OCI-LY7 (cell line): ENCODE measurements at regions not wholly inside any gene's neighbourhood (a gene's known extent, or its start where the extent isn't known, plus 50 kb on each side); places are given as distances from the start of the nearest gene placed in this dataset.

Source experiments
- BruUV-seq: library from RNA; stranded (reverse); fragments of 400-500 nt; replicated peaks from 2 replicates; lab custom pipeline; 2021; lab: Mats Ljungman, UMichigan
- CTCF ChIA-PET: fragments of 300-600 bp; sonication (Branson Sonifier 250); formaldehyde crosslinking; loops from one replicate; lab custom pipeline; 2022; ENCODE audit warnings: antibody characterized with exemption; ENCODE audit not compliant: unreplicated experiment; lab: Charles Lee
- POLR2A ChIA-PET: fragments of 300-600 bp; sonication (Branson Sonifier 250); formaldehyde crosslinking; loops from one replicate; lab custom pipeline; 2022; ENCODE audit warnings: antibody characterized with exemption; lab: Charles Lee
- DNase-seq: peaks from one replicate; pipeline ENCODE4 v3.0.0-alpha.2; 2015; ENCODE audit warnings: low spot score
- H2AFZ ChIP-seq: fragments of 200-600 bp; sonication (generic), shearing (Covaris generic); 2 replicates; pipeline ENCODE4 v1.6.1; 2014; ENCODE audit warnings: mild to moderate bottlenecking, antibody characterized with exemption, low read length, moderate library complexity
- H3K27ac ChIP-seq: fragments of 200-600 bp; sonication (generic); 2 replicates; pipeline ENCODE4 v1.5.1; 2014; ENCODE audit warnings: mixed run types, low read depth, mild to moderate bottlenecking, moderate library complexity, low read length, inconsistent platforms; ENCODE audit not compliant: poor library complexity, severe bottlenecking
- H3K36me3 ChIP-seq: fragments of 200-600 bp; sonication (generic); 2 replicates; pipeline ENCODE4 v1.6.1; 2014; ENCODE audit warnings: mild to moderate bottlenecking, antibody characterized with exemption, low read length, moderate library complexity, mixed read lengths; ENCODE audit not compliant: insufficient read depth
- H3K4me1 ChIP-seq: fragments of 200-600 bp; sonication (generic); 2 replicates; pipeline ENCODE4 v1.5.1; 2014; ENCODE audit warnings: mild to moderate bottlenecking, low read length; ENCODE audit not compliant: insufficient read depth, poor library complexity, severe bottlenecking
- H3K4me2 ChIP-seq: fragments of 200-600 bp; sonication (generic); 2 replicates; pipeline ENCODE4 v1.6.1; 2014; ENCODE audit warnings: mild to moderate bottlenecking, low read length
- H3K4me3 ChIP-seq: fragments of 200-600 bp; sonication (generic); 2 replicates; pipeline ENCODE4 v1.5.1; 2014; ENCODE audit warnings: mild to moderate bottlenecking, low read depth, low read length; ENCODE audit not compliant: poor library complexity, severe bottlenecking
- H3K79me2 ChIP-seq: fragments of 200-600 bp; sonication (generic); 2 replicates; pipeline ENCODE4 v1.6.1; 2016; ENCODE audit warnings: low read depth, mild to moderate bottlenecking, low read length, moderate library complexity, mixed read lengths; ENCODE audit not compliant: insufficient read depth
- H3K9me2 ChIP-seq: fragments of 200-600 bp; sonication (generic); 2 replicates; pipeline ENCODE4 v1.6.1; 2016; ENCODE audit warnings: mild to moderate bottlenecking, low read length, mixed read lengths; ENCODE audit not compliant: insufficient read depth
- H3K9me3 ChIP-seq: fragments of 200-600 bp; sonication (generic); 2 replicates; pipeline ENCODE4 v1.6.1; 2014; ENCODE audit warnings: mild to moderate bottlenecking, mixed run types, low read length, mixed read lengths
- H4K20me1 ChIP-seq: fragments of 200-600 bp; sonication (generic); 2 replicates; pipeline ENCODE4 v1.6.1; 2014; ENCODE audit warnings: mild to moderate bottlenecking, antibody characterized with exemption, low read length, moderate library complexity, mixed read lengths; ENCODE audit not compliant: insufficient read depth
- CTCF ChIP-seq: fragments of 200-600 bp; sonication (generic); conservative IDR thresholded peaks from 2 replicates; pipeline ENCODE4 v1.5.1; 2014; ENCODE audit warnings: mild to moderate bottlenecking, antibody characterized with exemption, low read length, moderate library complexity, mixed read lengths
- EZH2phosphoT487 ChIP-seq: fragments of 200-600 bp; sonication (generic); IDR thresholded peaks from 2 replicates; pipeline ENCODE4 v1.6.1; 2018; ENCODE audit warnings: low read depth, borderline replicate concordance, mild to moderate bottlenecking, mixed run types, antibody characterized with exemption, low read length, moderate library complexity, mixed read lengths
- intact Hi-C: fragments of 100-400 bp; cut with micrococcal nuclease; formaldehyde crosslinking; loops from one replicate; pipeline ENCODE4 v1.10.0; 2022; ENCODE audit not compliant: unreplicated experiment

- Histone ChIP-seq H3K27ac (no peak overlapping the region), H2AFZ (no peak overlapping the region), H3K79me2 (no peaks in the 10 kb centered on the region), H4K20me1 (no peaks in the 10 kb centered on the region), H3K4me3 (no peak overlapping the region), H3K9me3 (no peaks in the 10 kb centered on the region), H3K4me1 (no peaks in the 10 kb centered on the region), H3K36me3 (no peaks in the 10 kb centered on the region), H3K4me2 (no peak overlapping the region), H3K9me2 (no peaks in the 10 kb centered on the region)
- TF ChIP-seq CTCF (no peak), EZH2phosphoT487 (no peak)
- no peak for DNase-seq
- POLR2A ChIA-PET, result interaction anchor here (0.6 kb wide), 2 partner anchors 938 to 1831 kb away, joined by 3 to 5 read pairs; no protein-coding TSS in a partner anchor
- CTCF ChIA-PET, result no interaction called here
- intact Hi-C loops, result no loop called here
- BruUV-seq, result no TSS peak
Observed at GRCh38 chr17:72360386-72360940, 239.6 kb downstream of the SOX9 start.

- intact Hi-C loops, result no loop called here
- TF ChIP-seq EZH2phosphoT487 (no peak), CTCF (no peak)
- Histone ChIP-seq H4K20me1 (no peaks in the 10 kb centered on the region), H3K9me3 (no peaks in the 10 kb centered on the region), H3K36me3 (no peaks in the 10 kb centered on the region), H3K9me2 (no peaks in the 10 kb centered on the region), H3K4me2 (no peak overlapping the region), H3K27ac (no peak overlapping the region), H3K79me2 (no peaks in the 10 kb centered on the region), H3K4me3 (no peak overlapping the region), H2AFZ (no peak overlapping the region), H3K4me1 (no peaks in the 10 kb centered on the region)
- DNase-seq, result no peak
- ChIA-PET CTCF (no interaction called here), POLR2A (no interaction called here)
- BruUV-seq, result no TSS peak
Observed at GRCh38 chr17:72361892-72362291, 241.1 kb downstream of the SOX9 start.

- ChIA-PET POLR2A (interaction anchor here (0.6 kb wide), 1 partner anchor 18 kb away, joined by 4 read pairs; no protein-coding TSS in a partner anchor), CTCF (no interaction called here)
- Histone ChIP-seq H3K36me3 (no peaks in the 10 kb centered on the region), H2AFZ (no peak overlapping the region), H4K20me1 (no peaks in the 10 kb centered on the region), H3K4me3 (no peak overlapping the region), H3K4me2 (no peak overlapping the region), H3K27ac (no peak overlapping the region), H3K9me2 (no peaks in the 10 kb centered on the region), H3K79me2 (no peaks in the 10 kb centered on the region), H3K9me3 (no peaks in the 10 kb centered on the region), H3K4me1 (no peaks in the 10 kb centered on the region)
- no peak for TF ChIP-seq EZH2phosphoT487
- TF ChIP-seq CTCF, result no peak
- no TSS peak for BruUV-seq
- intact Hi-C loops, result no loop called here
- no peak for DNase-seq
Observed at GRCh38 chr17:72362376-72363088, 241.7 kb downstream of the SOX9 start.
